Epidermal melanocyte (primary cell): ENCODE measurements at regions not wholly inside any gene's neighbourhood (a gene's known extent, or its start where the extent isn't known, plus 50 kb on each side); places are given as distances from the start of the nearest gene placed in this dataset.

ENCODE experiments used
- DNase-seq: peaks from one replicate; pipeline ENCODE4 v3.0.0; 2011; ENCODE audit warnings: low spot score; ENCODE audit not compliant: insufficient read length

DNA sequence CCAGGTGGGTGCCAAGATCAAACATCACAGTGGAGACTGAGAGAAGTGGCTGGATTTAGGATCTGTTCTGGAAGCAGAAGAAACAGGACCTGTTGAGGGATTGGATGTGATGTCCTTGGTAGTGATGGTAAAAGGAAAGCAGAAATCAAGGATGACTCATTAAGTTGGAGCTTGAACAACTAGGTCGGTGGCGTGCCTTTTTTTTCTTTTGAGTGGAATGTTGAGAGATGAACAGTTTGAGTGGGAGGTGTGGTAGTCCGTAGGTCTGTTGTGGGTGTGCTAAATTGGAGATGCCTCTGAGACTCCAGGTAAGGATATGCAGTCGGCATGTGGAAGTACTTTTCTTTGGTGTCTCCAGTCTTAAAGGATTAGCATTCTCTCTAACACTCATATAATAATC is 92.1 kb upstream of the IL12B start:
- no peak for DNase-seq

DNA sequence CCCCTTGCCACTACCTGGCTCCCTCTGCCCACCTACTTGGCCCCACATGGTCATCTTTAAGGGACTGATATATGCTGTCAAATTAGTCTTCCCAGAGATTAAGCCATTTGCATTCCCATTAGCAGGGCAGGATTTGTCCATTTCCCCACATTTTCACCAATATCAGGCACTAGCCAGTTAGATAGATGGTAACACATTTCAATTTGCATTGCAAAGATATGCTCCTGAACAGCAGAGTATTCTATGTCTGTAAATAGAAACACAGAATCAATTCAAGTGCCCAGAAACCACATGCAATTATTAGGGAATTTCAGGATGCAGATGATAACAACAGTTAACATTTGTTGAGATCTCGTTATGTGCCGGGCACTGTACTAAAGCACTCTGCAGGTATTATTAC is 92.6 kb upstream of the IL12B start:
- DNase-seq: no peak

GRCh38 chr5:159424123-159424522 is 93.8 kb upstream of the IL12B start:
- DNase-seq: no peak

DNA sequence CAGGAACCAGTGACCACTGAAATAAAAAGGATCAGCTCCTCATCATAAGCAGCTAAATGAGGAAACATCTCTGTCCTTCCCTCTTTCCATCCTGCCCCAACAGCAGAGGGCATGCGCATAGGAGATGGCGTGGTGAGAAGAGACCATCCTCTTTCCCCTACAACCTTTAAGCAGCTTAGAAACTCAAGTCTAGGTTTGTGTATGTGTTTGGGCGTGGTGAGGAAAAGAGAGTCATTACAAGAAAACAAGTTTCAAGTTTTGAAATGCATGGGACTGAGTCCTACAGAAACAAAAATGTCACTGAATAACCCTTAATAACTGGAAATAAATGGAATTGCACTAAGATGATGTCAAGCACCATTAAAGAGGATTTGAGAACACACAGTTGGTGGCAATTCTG is 96.4 kb upstream of the IL12B start:
- no peak for DNase-seq

- DNase-seq: no peak
Measured at GRCh38 chr5:159427180-159428012, 97.1 kb upstream of the IL12B start.

GRCh38 chr5:159430361-159431012 is 100.2 kb upstream of the IL12B start:
- no peak for DNase-seq

GRCh38 chr5:159435855-159436254 is 105.6 kb upstream of the IL12B start:
- DNase-seq: no peak

DNA sequence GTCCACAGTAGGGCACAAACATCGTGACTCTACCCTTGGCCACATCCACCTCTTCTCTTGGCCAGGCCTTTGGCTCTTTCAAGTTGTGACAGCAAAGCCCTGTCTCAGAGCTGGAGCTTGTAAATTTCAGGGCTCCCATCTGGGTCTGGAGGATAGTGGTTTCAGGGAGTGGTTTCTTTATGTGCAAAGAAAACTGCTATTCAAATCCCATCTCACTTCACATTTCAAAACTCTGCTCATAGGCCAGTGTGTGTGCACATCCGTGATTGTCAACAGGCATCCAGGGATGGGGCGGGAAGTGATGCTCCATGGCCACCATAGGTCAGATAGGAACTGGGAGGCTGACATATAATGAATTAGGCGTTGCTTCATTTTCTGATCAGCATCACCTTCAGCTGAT is 107.8 kb upstream of the IL12B start:
- no peak for DNase-seq

DNA sequence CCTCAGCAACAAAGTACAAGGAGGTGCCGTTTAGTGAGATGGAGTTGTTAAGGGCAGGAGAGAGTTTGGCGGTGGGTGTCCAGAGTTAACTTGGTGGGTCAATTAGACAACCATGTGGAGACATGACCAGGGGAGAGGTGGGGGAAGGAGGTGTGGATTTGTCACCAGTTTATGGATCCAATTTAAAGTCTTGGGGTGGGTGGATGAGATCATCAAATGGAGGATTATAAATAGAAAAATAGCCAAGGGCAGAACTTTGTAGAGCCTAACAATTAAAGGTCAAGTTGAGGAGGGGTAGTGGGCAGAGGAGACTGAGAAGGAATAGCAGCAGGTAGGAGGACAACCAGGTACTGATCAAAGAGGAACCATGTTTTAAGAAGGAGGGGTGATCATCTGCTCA is 108.7 kb upstream of the IL12B start:
- DNase-seq: no peak

DNA sequence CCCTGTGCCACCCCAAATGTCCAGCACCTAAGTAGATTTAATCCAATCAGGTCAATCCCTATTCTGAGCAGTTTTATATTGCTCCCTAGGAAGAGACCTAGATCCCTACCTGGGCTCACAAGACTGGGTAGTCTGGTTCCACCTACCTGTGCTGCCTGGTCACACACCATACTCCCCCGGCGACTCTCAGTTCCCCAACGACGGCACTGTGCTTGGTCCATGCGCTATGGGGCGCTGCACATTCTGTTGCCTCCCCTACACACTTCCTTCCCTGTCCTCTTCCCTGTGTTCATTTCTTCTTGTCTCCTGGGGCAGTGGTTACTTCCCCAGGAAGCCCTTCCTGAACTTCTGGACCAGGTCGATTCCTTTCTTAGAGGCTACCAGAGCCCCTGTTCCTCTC is 109.9 kb upstream of the IL12B start:
- DNase-seq: no peak

- DNase-seq: no peak
Measured at GRCh38 chr5:159440968-159441367, 110.7 kb upstream of the IL12B start.

DNA sequence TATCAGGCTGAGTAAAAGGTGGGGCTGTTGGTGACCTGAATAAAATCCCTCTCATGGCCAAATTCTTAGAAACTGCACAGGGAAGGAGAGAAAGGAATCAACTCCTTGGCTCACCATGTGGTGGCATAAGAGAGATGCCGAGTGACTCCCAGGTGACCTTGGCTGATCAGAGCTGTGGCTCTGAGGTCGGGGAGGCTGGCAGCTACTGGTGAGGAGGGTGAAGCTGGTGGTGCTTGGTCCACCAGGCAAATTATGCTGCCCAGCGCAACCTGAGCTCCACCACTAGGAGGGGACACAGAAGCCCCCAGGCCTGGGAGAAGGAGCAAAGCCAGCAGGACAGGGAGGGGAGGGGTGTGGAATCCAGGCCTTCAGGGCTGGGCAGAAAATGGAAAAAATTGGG is 111.2 kb upstream of the IL12B start:
- no peak for DNase-seq

DNA sequence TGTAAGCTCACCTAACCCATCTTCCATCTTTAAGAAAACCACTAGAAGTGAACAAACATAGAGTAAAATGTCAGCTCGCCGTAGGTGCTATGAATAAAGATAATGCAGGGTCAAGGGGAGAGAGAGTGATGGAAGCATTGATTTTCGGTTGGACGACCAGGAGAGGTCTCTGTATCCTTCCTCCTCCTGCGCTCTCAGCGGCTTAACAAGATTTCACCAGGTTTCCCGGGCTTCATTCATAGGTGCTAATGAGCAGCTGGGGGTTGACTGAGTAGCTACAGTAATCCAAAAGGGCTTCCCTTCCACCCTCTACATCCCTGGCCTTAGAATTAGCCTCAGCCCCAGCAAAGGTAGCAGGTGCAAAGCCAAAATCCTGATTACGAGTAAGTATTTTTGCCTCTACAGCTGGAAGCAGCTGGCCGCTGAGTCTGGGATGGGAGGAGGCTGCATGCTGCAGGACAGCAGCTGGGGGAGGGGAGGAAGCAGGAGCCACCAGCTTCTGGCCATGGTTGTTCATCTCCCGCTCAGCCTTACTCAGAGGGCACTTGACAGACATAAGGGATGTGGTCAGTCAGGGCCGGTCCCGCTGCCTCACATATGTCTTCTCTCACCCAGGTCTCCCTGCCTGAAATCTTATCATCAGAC is 112.0 kb upstream of the IL12B start:
- no peak for DNase-seq

- peak; percentile 52 for DNase-seq
Measured at GRCh38 chr5:159444441-159445082, 114.3 kb upstream of the IL12B start.

GRCh38 chr5:159447116-159447515 is 116.8 kb upstream of the IL12B start:
- DNase-seq: no peak

DNA sequence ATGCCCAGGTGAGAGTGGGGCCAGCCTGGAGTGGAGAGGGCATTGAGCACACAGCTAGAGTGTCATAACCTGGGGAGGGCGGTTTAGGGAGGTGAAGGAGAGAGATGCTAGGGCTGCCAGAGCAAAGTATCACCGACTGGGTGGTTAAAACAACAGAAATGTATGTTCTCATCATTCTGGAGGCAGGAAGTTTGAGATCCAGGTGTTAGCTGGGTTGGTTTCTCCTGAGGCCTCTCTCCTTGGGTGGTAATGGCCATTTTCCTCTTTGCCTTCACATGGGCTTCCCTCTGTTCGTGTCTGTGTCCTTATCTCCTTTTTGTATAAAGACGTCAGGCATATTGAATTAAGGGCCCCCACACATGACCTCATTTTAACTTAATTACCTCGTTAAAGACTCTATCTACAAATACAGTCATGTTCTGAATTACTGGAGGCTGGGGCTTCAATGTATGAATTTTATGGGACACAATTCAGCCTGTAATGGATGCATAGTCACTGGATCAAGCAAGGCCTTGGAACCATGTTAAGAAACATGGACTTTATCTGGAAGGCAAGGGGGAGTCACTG is 118.6 kb upstream of the IL12B start:
- no peak for DNase-seq

DNA sequence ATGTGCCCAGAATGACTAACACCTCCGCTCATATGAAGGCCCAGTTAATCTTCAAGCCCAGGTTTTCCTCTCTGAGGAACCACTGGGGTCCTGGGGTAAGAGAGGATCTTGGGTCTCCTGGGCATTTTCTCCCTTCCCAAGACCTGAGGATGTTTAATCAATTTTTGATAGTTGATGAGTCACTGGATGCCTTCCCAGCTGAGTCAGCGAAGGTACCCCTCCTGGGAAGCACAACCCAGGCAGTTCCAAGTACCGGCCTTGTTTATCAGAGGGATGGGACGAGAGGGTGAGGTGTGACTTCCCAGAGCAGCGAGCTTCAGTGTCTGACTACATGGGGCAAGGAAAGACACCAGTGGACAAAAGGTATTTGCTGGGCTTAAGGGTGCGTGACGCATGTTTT is 119.6 kb upstream of the IL12B start:
- DNase-seq: no peak

- no peak for DNase-seq
Measured at GRCh38 chr5:159450417-159450816, 120.1 kb upstream of the IL12B start.

- peak; percentile 58 for DNase-seq
Measured at GRCh38 chr5:159451197-159452052, 121.1 kb upstream of the IL12B start.

GRCh38 chr5:159452480-159453167 is 122.3 kb upstream of the IL12B start:
- DNase-seq: no peak
